HG02642 (cell line): ENCODE measurements at regions not wholly inside any gene's neighbourhood (a gene's known extent, or its start where the extent isn't known, plus 50 kb on each side); places are given as distances from the start of the nearest gene placed in this dataset.
"Not testable (repeated sequence)": the region's sequence is repeated elsewhere in the genome, so short reads cannot be mapped to it uniquely, and the experiment has no call there.

Experiments used
- ATAC-seq: cut with Tn5 transposase; IDR thresholded peaks from one replicate; pipeline ENCODE4 v1.9.1; 2021; ENCODE audit warnings: mild to moderate bottlenecking; ENCODE audit not compliant: unreplicated experiment, poor library complexity

GRCh38 chr10:61279400-61279799, 173.8 kb downstream of the TMEM26 start:
- ATAC-seq: peak; percentile 81

- no peak for ATAC-seq
Measured at GRCh38 chr10:61278556-61278955, 174.6 kb downstream of the TMEM26 start.

- no peak for ATAC-seq
Measured at GRCh38 chr10:61272781-61273180, 180.4 kb downstream of the TMEM26 start.

GRCh38 chr10:61271127-61271780, 181.9 kb downstream of the TMEM26 start:
- ATAC-seq: no peak

- no peak for ATAC-seq
Measured at GRCh38 chr10:61263518-61263917, 189.7 kb downstream of the TMEM26 start.

- ATAC-seq: no peak
Measured at GRCh38 chr10:61262486-61263261, 190.5 kb downstream of the TMEM26 start.

GRCh38 chr10:61257956-61258496, 195.2 kb downstream of the TMEM26 start:
- ATAC-seq: no peak

GRCh38 chr10:61257136-61257535, 196.0 kb downstream of the TMEM26 start:
- no peak for ATAC-seq

- not testable (repeated sequence) for ATAC-seq
Measured at GRCh38 chr10:61252326-61252725, 200.9 kb downstream of the TMEM26 start.

GRCh38 chr10:61251089-61251488, 202.1 kb downstream of the TMEM26 start:
- ATAC-seq: no peak

GRCh38 chr10:61250131-61250530, 203.1 kb downstream of the TMEM26 start:
- no peak for ATAC-seq

- no peak for ATAC-seq
Measured at GRCh38 chr10:61248013-61248412, 205.2 kb downstream of the TMEM26 start.

GRCh38 chr10:61244261-61244775, 208.9 kb downstream of the TMEM26 start:
- no peak for ATAC-seq

GRCh38 chr10:61232780-61233179, 220.4 kb downstream of the TMEM26 start:
- ATAC-seq: no peak

- no peak for ATAC-seq
Measured at GRCh38 chr10:61225939-61226338, 227.2 kb downstream of the TMEM26 start.

GRCh38 chr10:61223576-61223975, 229.6 kb downstream of the TMEM26 start:
- ATAC-seq: no peak

GRCh38 chr10:61219696-61220095, 233.5 kb downstream of the TMEM26 start:
- no peak for ATAC-seq

GRCh38 chr10:61217851-61218565, 235.2 kb downstream of the TMEM26 start:
- ATAC-seq: no peak

GRCh38 chr10:61215246-61215645, 237.9 kb downstream of the TMEM26 start:
- no peak for ATAC-seq

- no peak for ATAC-seq
Measured at GRCh38 chr10:61211468-61211867, 241.7 kb downstream of the TMEM26 start.

- ATAC-seq: no peak
Measured at GRCh38 chr10:61197057-61197456, 253.1 kb upstream of the RHOBTB1 start.
